GM21576 (cell line): ENCODE measurements at regions not wholly inside any gene's neighbourhood (a gene's known extent, or its start where the extent isn't known, plus 50 kb on each side); places are given as distances from the start of the nearest gene placed in this dataset.
"Not testable (repeated sequence)": the region's sequence is repeated elsewhere in the genome, so short reads cannot be mapped to it uniquely, and the experiment has no call there.

Experiments used
- ATAC-seq: cut with Tn5 transposase; IDR thresholded peaks from one replicate; pipeline ENCODE4 v1.9.1; 2021; ENCODE audit warnings: mild to moderate bottlenecking, moderate library complexity; ENCODE audit not compliant: unreplicated experiment

- ATAC-seq = not testable (repeated sequence)
Observed at GRCh38 chr7:136264304-136264703, 287.1 kb upstream of the MTPN start.

- not testable (repeated sequence) for ATAC-seq
Observed at GRCh38 chr7:136263112-136263860, 286.1 kb upstream of the MTPN start.

- ATAC-seq = not testable (repeated sequence)
Observed at GRCh38 chr7:136260591-136260990, 283.4 kb upstream of the MTPN start.

- no peak for ATAC-seq
Observed at GRCh38 chr7:136259074-136259473, 281.9 kb upstream of the MTPN start.

GRCh38 chr7:136256491-136256890 is 279.3 kb upstream of the MTPN start:
- no peak for ATAC-seq

GRCh38 chr7:136254148-136254547 is 277.0 kb upstream of the MTPN start:
- ATAC-seq = no peak

- ATAC-seq = no peak
Observed at GRCh38 chr7:136251826-136252225, 274.7 kb upstream of the MTPN start.

- no peak for ATAC-seq
Observed at GRCh38 chr7:136247211-136247610, 270.1 kb upstream of the MTPN start.

GRCh38 chr7:136245327-136246004 is 268.3 kb upstream of the MTPN start:
- no peak for ATAC-seq

GRCh38 chr7:136234040-136234439 is 256.9 kb upstream of the MTPN start:
- ATAC-seq = no peak

- ATAC-seq = no peak
Observed at GRCh38 chr7:136230210-136230609, 253.1 kb upstream of the MTPN start.

- ATAC-seq = no peak
Observed at GRCh38 chr7:136229790-136230189, 252.6 kb upstream of the MTPN start.

GRCh38 chr7:136228171-136228570 is 251.0 kb upstream of the MTPN start:
- ATAC-seq = no peak

- no peak for ATAC-seq
Observed at GRCh38 chr7:136214356-136214755, 237.2 kb upstream of the MTPN start.

- no peak for ATAC-seq
Observed at GRCh38 chr7:136213012-136213411, 235.9 kb upstream of the MTPN start.

GRCh38 chr7:136210664-136211063 is 233.5 kb upstream of the MTPN start:
- no peak for ATAC-seq

GRCh38 chr7:136210079-136210478 is 232.9 kb upstream of the MTPN start:
- no peak for ATAC-seq

- ATAC-seq = no peak
Observed at GRCh38 chr7:136205956-136206355, 228.8 kb upstream of the MTPN start.

GRCh38 chr7:136198168-136198567 is 221.0 kb upstream of the MTPN start:
- no peak for ATAC-seq

- no peak for ATAC-seq
Observed at GRCh38 chr7:136194878-136195277, 217.7 kb upstream of the MTPN start.

- no peak for ATAC-seq
Observed at GRCh38 chr7:136193940-136194339, 216.8 kb upstream of the MTPN start.

GRCh38 chr7:136189506-136189998 is 212.4 kb upstream of the MTPN start:
- no peak for ATAC-seq
